ENCODE measurements at regions not wholly inside any gene's neighbourhood (a gene's known extent, or its start where the extent isn't known, plus 50 kb on each side); places are given as distances from the start of the nearest gene placed in this dataset.

DNA sequence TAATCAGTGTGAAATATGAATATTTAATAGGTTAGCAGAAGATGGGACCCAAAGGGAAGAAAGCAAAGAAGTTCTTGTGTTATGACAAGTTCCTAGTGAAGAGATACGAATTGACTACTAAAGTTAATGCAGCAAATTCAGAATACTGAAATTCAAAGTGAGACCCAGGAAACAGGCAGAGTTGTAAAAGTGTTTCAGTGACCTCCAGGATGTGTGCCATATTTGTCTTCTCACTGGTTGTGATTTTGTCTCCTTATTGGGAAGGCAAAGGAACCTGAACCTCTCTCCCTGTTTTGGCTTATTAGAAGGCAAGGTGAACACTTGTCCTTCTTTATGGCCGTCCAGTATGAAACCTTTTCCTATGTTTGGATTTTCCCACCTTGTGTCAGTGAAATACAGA is 51.8 kb upstream of the DTNBP1 start:
- CTCF ChIA-PET = no interaction called here

DNA sequence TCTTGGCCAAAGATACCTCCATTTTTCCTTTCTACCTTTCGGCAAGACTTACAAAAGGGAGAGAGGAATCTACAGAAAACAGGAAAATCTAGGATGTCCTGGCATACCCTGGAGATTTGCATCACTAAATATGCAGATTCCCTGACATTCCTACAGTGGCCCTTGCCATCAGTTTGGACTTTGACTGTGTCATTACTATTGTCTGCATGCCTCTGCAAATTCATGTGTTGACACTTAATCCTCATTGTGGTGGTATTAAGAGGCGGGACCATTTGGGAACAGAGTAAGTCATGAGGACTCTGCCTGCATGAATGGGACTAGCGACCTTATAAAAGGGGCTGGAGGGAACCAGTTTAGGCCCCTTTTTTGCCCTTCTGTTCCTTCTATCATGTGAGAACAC is 50.5 kb upstream of the DTNBP1 start:
- peaks cover 7% of the 10 kb centered on the region for H3K4me1 Mint-ChIP-seq (ENCODE audit: insufficient read depth, unreplicated experiment)
- no TSS peak for BruUV-seq (replicated peaks)

More for the DNA sequence above, 51.8 kb upstream of the DTNBP1 start:
- BruUV-seq (replicated peaks) = no TSS peak
- peaks cover 7% of the 10 kb centered on the region for H3K4me1 Mint-ChIP-seq (ENCODE audit: insufficient read depth, unreplicated experiment)
- no peaks in the 10 kb centered on the region for H3K9me3 Mint-ChIP-seq (ENCODE audit: unreplicated experiment)
- POLR2A ChIA-PET = no interaction called here
- no peak overlapping the region for H3K4me3 Mint-ChIP-seq (ENCODE audit: unreplicated experiment)
- no peak overlapping the region for H3K27ac Mint-ChIP-seq (ENCODE audit: low read depth, unreplicated experiment)
- no peaks in the 10 kb centered on the region for H3K27me3 Mint-ChIP-seq (ENCODE audit: insufficient read depth, unreplicated experiment)
- H3K36me3 Mint-ChIP-seq (ENCODE audit: insufficient read depth, unreplicated experiment) = no peaks in the 10 kb centered on the region
- TF ChIP-seq, protein P1, sequence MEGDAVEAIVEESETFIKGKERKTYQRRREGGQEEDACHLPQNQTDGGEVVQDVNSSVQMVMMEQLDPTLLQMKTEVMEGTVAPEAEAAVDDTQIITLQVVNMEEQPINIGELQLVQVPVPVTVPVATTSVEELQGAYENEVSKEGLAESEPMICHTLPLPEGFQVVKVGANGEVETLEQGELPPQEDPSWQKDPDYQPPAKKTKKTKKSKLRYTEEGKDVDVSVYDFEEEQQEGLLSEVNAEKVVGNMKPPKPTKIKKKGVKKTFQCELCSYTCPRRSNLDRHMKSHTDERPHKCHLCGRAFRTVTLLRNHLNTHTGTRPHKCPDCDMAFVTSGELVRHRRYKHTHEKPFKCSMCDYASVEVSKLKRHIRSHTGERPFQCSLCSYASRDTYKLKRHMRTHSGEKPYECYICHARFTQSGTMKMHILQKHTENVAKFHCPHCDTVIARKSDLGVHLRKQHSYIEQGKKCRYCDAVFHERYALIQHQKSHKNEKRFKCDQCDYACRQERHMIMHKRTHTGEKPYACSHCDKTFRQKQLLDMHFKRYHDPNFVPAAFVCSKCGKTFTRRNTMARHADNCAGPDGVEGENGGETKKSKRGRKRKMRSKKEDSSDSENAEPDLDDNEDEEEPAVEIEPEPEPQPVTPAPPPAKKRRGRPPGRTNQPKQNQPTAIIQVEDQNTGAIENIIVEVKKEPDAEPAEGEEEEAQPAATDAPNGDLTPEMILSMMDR (IDR thresholded peaks at IDR 0.05; ENCODE audit: unreplicated experiment) = no peak
- no peak for DNase-seq (ENCODE audit: unreplicated experiment)
- intact Hi-C loops (cut with micrococcal nuclease) = no loop called here

DNA sequence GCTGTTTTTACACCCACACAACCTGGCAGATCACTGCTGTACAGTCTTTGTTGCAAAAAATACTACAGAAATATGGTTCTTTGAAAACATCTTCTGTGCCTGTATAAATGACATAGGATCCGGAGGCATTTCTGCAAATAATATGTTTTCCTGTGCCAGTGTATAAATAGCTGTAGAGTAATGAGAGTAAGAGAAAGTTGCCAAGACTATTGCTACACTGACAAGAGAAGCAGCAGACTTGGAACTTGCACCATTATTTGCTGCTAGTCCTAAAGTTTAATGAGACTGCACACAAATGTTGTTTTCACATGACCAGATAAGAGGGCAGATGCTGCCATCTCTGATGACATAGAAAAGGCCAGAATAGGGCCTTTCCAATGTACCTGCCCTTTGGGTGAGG is 50.0 kb upstream of the DTNBP1 start:
- no peak overlapping the region for H3K27ac Mint-ChIP-seq (ENCODE audit: low read depth, unreplicated experiment)
- no peak overlapping the region for H3K4me3 Mint-ChIP-seq (ENCODE audit: unreplicated experiment)
- ChIA-PET CTCF (no interaction called here), POLR2A (no interaction called here)
- H3K9me3 Mint-ChIP-seq (ENCODE audit: unreplicated experiment) = no peaks in the 10 kb centered on the region
- no peak for DNase-seq (ENCODE audit: unreplicated experiment)
- no peaks in the 10 kb centered on the region for H3K27me3 Mint-ChIP-seq (ENCODE audit: insufficient read depth, unreplicated experiment)
- H3K4me1 Mint-ChIP-seq (ENCODE audit: insufficient read depth, unreplicated experiment) = peaks cover 7% of the 10 kb centered on the region
- TF ChIP-seq, protein P1 (IDR thresholded peaks at IDR 0.05; ENCODE audit: unreplicated experiment) = no peak
- intact Hi-C loops (cut with micrococcal nuclease) = no loop called here
- H3K36me3 Mint-ChIP-seq (ENCODE audit: insufficient read depth, unreplicated experiment) = no peaks in the 10 kb centered on the region
- no TSS peak for BruUV-seq (replicated peaks)

More for the DNA sequence above, 50.5 kb upstream of the DTNBP1 start:
- H3K27ac Mint-ChIP-seq (ENCODE audit: low read depth, unreplicated experiment) = no peak overlapping the region
- ChIA-PET POLR2A (no interaction called here), CTCF (no interaction called here)
- TF ChIP-seq, protein P1 (IDR thresholded peaks at IDR 0.05; ENCODE audit: unreplicated experiment) = no peak
- H3K9me3 Mint-ChIP-seq (ENCODE audit: unreplicated experiment) = no peaks in the 10 kb centered on the region
- intact Hi-C loops (cut with micrococcal nuclease) = no loop called here
- H3K4me3 Mint-ChIP-seq (ENCODE audit: unreplicated experiment) = no peak overlapping the region
- no peaks in the 10 kb centered on the region for H3K27me3 Mint-ChIP-seq (ENCODE audit: insufficient read depth, unreplicated experiment)
- no peaks in the 10 kb centered on the region for H3K36me3 Mint-ChIP-seq (ENCODE audit: insufficient read depth, unreplicated experiment)
- DNase-seq (ENCODE audit: unreplicated experiment) = no peak

Data from MCF 10A (cell line).